Astrocyte (in vitro differentiated cells and primary cell): ENCODE measurements at regions not wholly inside any gene's neighbourhood (a gene's known extent, or its start where the extent isn't known, plus 50 kb on each side); places are given as distances from the start of the nearest gene placed in this dataset.

Experiments used
- CTCF ChIP-seq: IDR thresholded peaks from 2 replicates; pipeline ENCODE4 v1.5.1; 2011; ENCODE audit warnings: low read depth, mild to moderate bottlenecking, inconsistent platforms, low read length, moderate library complexity; ENCODE audit not compliant: insufficient read depth
- EZH2 ChIP-seq: IDR thresholded peaks from 2 replicates; pipeline ENCODE4 v1.6.1; 2012; ENCODE audit warnings: mild to moderate bottlenecking, low read length, inconsistent platforms; ENCODE audit not compliant: insufficient read depth

DNA sequence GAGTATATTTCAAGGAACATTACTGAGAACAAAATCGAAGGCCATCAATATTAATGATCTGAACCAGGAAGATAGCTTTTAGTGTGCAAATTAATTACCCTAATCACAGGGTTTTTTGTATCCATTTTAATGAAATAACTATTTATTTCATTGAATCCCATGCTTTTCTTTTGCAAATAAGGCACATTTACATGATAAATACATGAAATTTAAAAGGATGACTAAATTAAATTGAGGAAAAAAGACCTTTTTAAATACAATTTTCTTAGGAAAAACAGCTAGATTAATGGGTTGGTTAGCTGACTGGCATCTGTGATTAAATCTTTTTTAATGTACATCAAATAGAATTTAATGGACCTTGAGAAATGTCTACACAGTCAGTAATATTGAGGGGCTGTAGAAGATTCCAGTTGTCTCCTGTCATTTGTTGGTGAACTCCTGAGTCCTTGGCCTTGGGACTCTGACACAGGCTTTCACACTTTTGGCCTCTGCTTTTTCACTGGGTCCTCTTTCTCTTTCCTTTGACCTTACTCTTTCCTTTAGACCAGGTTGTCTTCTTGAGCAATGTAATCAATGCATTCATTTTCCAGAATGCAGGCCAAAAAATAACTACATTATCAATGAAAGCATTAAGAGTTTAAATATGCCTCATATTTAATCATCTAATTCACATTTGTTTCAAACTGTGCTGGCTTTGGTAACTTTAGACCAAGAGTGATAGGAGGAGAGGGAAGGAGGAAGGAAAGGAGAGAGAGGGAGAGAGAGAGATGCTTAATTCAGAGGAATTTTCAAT lies 511.5 kb downstream of the ZNF608 start:
- TF ChIP-seq CTCF, result no peak
- TF ChIP-seq EZH2, result no peak
